ENCODE measurements at regions not wholly inside any gene's neighbourhood (a gene's known extent, or its start where the extent isn't known, plus 50 kb on each side); places are given as distances from the start of the nearest gene placed in this dataset.

DNA sequence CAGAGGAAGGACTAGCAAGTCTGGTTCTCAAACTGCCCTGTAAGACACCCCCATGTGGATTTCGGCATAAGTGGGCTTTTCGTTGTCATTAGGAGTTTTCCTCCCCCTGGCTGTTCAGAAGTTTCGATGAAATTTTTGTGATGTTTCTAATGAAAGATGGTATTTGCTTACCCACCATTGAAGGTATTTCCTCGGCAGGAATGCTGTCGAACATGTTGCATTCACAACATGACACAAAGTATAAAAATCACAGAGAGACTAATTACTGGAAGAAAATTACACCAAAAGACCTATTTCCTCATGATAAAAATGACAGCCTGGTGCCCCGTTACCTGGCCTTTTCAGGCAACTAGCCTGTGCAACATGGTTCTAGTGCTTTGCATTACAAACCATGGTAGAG is 144.9 kb downstream of the TXNL1 start:
- Histone ChIP-seq H3K36me3 (no peaks in the 10 kb centered on the region), H3K27ac (replicated peaks in 1 of 4) (no peak overlapping the region), H3K4me1 (peaks cover 0 to 4% (median 0%) of the 10 kb centered on the region in 4 donors), H3K9me3 (peaks cover 0 to 6% (median 4%) of the 10 kb centered on the region in 4 donors), H3K4me3 (no peak overlapping the region), H3K27me3 (no peaks in the 10 kb centered on the region)
- DNase-seq (ENCODE audit: extremely low spot score): no peak
- 94% methylated on average over 6 of the region's 6 CpGs for WGBS
- intact Hi-C loops (cut with DNase I): no loop called here
- TF ChIP-seq POLR2A (IDR thresholded peaks at IDR 0.05; ENCODE audit: low read depth) (no peak), EP300 (IDR thresholded peaks at IDR 0.05) (no peak), POLR2AphosphoS5 (IDR thresholded peaks at IDR 0.05) (no peak)
- TF ChIP-seq, protein P1, sequence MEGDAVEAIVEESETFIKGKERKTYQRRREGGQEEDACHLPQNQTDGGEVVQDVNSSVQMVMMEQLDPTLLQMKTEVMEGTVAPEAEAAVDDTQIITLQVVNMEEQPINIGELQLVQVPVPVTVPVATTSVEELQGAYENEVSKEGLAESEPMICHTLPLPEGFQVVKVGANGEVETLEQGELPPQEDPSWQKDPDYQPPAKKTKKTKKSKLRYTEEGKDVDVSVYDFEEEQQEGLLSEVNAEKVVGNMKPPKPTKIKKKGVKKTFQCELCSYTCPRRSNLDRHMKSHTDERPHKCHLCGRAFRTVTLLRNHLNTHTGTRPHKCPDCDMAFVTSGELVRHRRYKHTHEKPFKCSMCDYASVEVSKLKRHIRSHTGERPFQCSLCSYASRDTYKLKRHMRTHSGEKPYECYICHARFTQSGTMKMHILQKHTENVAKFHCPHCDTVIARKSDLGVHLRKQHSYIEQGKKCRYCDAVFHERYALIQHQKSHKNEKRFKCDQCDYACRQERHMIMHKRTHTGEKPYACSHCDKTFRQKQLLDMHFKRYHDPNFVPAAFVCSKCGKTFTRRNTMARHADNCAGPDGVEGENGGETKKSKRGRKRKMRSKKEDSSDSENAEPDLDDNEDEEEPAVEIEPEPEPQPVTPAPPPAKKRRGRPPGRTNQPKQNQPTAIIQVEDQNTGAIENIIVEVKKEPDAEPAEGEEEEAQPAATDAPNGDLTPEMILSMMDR (IDR thresholded peaks at IDR 0.05): no peak

DNA sequence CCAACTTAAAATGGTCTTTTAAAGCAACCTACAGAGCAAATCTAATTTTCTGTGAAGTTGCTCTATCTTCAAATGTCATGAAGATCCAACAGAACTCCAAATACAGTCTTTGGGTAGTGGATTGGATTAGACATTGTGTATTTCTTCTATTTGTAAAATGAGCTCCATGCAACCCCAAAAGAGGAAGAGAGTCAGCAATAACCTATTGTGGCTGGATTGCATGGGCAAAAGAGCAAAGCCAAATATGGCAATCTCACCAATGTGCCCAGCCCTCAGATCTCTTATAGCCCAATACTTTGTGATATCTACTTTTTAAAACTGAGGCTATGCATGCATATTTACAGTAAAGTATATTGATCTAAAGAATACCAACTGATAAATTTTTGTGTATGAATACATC is 146.3 kb downstream of the TXNL1 start:
- Histone ChIP-seq H3K9me3 (peaks cover 0 to 6% (median 4%) of the 10 kb centered on the region in 4 donors), H3K27me3 (no peaks in the 10 kb centered on the region), H3K4me3 (no peak overlapping the region), H3K4me1 (no peaks in the 10 kb centered on the region), H3K27ac (replicated peaks in 1 of 4) (no peak overlapping the region), H3K36me3 (no peaks in the 10 kb centered on the region)
- TF ChIP-seq POLR2AphosphoS5 (IDR thresholded peaks at IDR 0.05) (no peak), EP300 (IDR thresholded peaks at IDR 0.05) (no peak), POLR2A (IDR thresholded peaks at IDR 0.05; ENCODE audit: low read depth) (no peak)
- TF ChIP-seq, protein P1 (IDR thresholded peaks at IDR 0.05): no peak
- DNase-seq (ENCODE audit: extremely low spot score): no peak
- intact Hi-C loops (cut with DNase I): no loop called here

DNA sequence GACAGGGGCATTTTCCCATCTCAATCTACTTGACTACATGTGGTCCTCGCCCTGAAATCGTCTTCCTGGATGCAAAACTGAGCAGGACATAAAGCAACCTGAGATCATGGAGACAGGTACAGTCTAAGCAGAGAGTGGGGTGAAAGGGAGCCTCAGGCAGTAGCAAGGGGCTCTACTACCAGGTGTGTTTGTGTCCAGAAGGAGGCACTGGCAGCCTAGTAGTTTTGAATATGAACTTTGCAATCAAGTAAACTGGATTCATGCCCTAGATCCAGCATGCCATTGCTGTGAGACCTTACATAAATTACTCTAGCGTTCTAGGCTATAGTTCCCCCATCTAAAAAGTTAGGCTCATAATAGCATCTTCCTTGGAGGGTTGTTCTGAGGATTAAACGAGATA is 147.4 kb downstream of the TXNL1 start:
- WGBS: 90% methylated on average over 4 of the region's 4 CpGs
- no peak for DNase-seq (ENCODE audit: extremely low spot score)
- no peaks in the 10 kb centered on the region for H3K27me3 ChIP-seq
- H3K4me1 ChIP-seq: no peaks in the 10 kb centered on the region
- intact Hi-C loops (cut with DNase I): no loop called here
- H3K27ac ChIP-seq (replicated peaks in 1 of 4): no peak overlapping the region
- TF ChIP-seq EP300 (IDR thresholded peaks at IDR 0.05) (no peak), POLR2A (IDR thresholded peaks at IDR 0.05; ENCODE audit: low read depth) (no peak), POLR2AphosphoS5 (IDR thresholded peaks at IDR 0.05) (no peak)
- TF ChIP-seq, protein P1 (IDR thresholded peaks at IDR 0.05): no peak
- H3K9me3 ChIP-seq: peaks cover 0 to 3% (median 1%) of the 10 kb centered on the region in 4 donors
- H3K4me3 ChIP-seq: no peak overlapping the region
- H3K36me3 ChIP-seq: no peaks in the 10 kb centered on the region

DNA sequence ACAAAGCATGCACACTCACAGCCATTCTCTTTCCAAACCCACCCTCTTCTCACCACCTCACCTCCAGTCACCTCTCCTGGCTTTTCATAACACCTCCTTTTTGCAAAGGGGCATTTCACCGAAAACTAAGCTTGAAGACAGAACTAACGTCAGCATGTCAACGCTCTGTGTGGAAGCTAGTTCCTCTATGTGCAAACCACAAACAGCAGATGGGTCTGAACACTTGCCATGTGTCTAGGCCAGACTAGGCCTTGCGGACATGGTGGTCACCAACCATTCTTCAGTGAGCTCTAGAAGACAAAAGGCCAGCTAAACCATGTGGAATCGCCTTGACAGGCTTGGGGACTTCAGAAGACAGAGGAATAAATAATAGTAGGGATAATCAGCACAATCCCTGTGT is 148.5 kb downstream of the TXNL1 start:
- DNase-seq (ENCODE audit: extremely low spot score): no peak
- H3K27me3 ChIP-seq: no peaks in the 10 kb centered on the region
- no peak overlapping the region for H3K4me3 ChIP-seq
- 83% methylated on average over 5 of the region's 5 CpGs for WGBS
- no peaks in the 10 kb centered on the region for H3K9me3 ChIP-seq
- no peaks in the 10 kb centered on the region for H3K4me1 ChIP-seq
- intact Hi-C loops (cut with DNase I): no loop called here
- no peak overlapping the region for H3K27ac ChIP-seq (replicated peaks in 1 of 4)
- H3K36me3 ChIP-seq: no peaks in the 10 kb centered on the region
- TF ChIP-seq, protein P1 (IDR thresholded peaks at IDR 0.05): no peak
- TF ChIP-seq EP300 (IDR thresholded peaks at IDR 0.05): no peak

DNA sequence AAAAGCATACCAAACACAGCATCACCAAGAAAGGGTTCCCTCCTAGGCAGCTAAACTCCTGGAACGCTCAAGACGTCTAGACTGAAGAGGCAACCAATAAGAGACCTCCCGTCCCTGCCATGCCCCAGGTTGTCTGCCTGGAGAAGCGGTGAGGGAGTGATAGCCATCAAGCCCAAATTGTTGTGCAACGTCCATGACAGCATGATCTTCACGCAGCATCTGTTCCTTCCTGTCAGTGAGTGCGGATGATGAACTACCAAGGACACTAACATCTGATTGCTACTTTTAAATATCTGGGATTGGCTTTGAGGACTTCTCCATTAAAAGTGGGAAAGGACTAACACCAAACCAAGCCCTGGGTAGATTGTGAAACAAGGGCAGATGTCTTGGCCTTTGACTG is 149.7 kb downstream of the TXNL1 start:
- Histone ChIP-seq H3K27ac (replicated peaks in 1 of 4) (no peak overlapping the region), H3K9me3 (no peaks in the 10 kb centered on the region), H3K4me3 (no peak overlapping the region), H3K27me3 (no peaks in the 10 kb centered on the region), H3K36me3 (no peaks in the 10 kb centered on the region), H3K4me1 (no peaks in the 10 kb centered on the region)
- TF ChIP-seq, protein P1 (IDR thresholded peaks at IDR 0.05): no peak
- TF ChIP-seq POLR2AphosphoS5 (IDR thresholded peaks at IDR 0.05) (no peak), POLR2A (IDR thresholded peaks at IDR 0.05; ENCODE audit: low read depth) (no peak), EP300 (IDR thresholded peaks at IDR 0.05) (no peak)
- 88% methylated on average over 7 of the region's 7 CpGs for WGBS
- intact Hi-C loops (cut with DNase I): no loop called here
- no peak for DNase-seq (ENCODE audit: extremely low spot score)
